ENCODE measurements at regions not wholly inside any gene's neighbourhood (a gene's known extent, or its start where the extent isn't known, plus 50 kb on each side); places are given as distances from the start of the nearest gene placed in this dataset.

- H3K79me2 ChIP-seq (ENCODE audit: insufficient read depth, low read length): no peaks in the 10 kb centered on the region
- H3K36me3 ChIP-seq (replicated peaks in 1 of 2; ENCODE audit: control insufficient read depth in 1 of 2, insufficient read depth in 2 of 2, low read length in 2 of 2): no peaks in the 10 kb centered on the region
- intact Hi-C loops (cut with micrococcal nuclease; ENCODE audit: unreplicated experiment): no loop called here
- in situ Hi-C loops (cut with HindIII; ENCODE audit: extremely low pct_ligation_motif_present, low pct_unique_long_range_greater_than_20kb): no loop called here
- no TSS peak for BruUV-seq (replicated peaks)
- ChIA-PET POLR2A (no interaction called here), CTCF (ENCODE audit: low intra/inter-chr PET ratio, low total read pairs) (no interaction called here)
- no peak overlapping the region for H2AFZ ChIP-seq (ENCODE audit: low read length)
- H3K9me3 ChIP-seq (ENCODE audit: low read length): no peaks in the 10 kb centered on the region
- no peaks in the 10 kb centered on the region for H4K20me1 ChIP-seq (ENCODE audit: insufficient read depth, low read length)
- 40% methylated on average over 7 of the region's 7 CpGs for WGBS (ENCODE audit: low lambda C conversion rate)
- no peak overlapping the region for H3K9ac ChIP-seq (ENCODE audit: insufficient read depth, low read depth, low read length)
- FAIRE-seq: no peak
- H3K27me3 ChIP-seq (ENCODE audit: control insufficient read depth in 1 of 2, insufficient read depth in 2 of 2, low read length in 2 of 2): no peaks in the 10 kb centered on the region
- ATAC-seq: no peak
- no peak overlapping the region for H3K4me3 ChIP-seq (replicated peaks in 1 of 3; ENCODE audit: insufficient read depth in 1 of 3, low read depth in 2 of 3, low read length in 3 of 3)
- no peak for DNase-seq (ENCODE audit: low spot score)
- no peak overlapping the region for H3K27ac ChIP-seq (ENCODE audit: extremely low read length, insufficient read depth, low read length)
- H3K4me2 ChIP-seq (ENCODE audit: low read depth, low read length): no peak overlapping the region
- H3K4me1 ChIP-seq (ENCODE audit: insufficient read depth, low read length): no peaks in the 10 kb centered on the region
- TF ChIP-seq RORA (CRISPR knock-in tag; IDR thresholded peaks at IDR 0.05) (no peak), RAD51 (IDR thresholded peaks at IDR 0.05; ENCODE audit: borderline replicate concordance) (peak; percentile 19; the same call in 1 of the 2 replicates), ZNF501 (CRISPR knock-in tag; IDR thresholded peaks at IDR 0.05) (no peak), SRSF4 (IDR thresholded peaks at IDR 0.05; ENCODE audit: low read depth, low read length, poor library complexity, severe bottlenecking) (no peak), CCDC6 (CRISPR knock-in tag; IDR thresholded peaks at IDR 0.05) (no peak), SRF (IDR thresholded peaks at IDR 0.05; ENCODE audit: low read depth, low read length) (no peak), RARG (CRISPR knock-in tag; IDR thresholded peaks at IDR 0.05; ENCODE audit: low read depth) (no peak), MEIS2 (CRISPR knock-in tag; IDR thresholded peaks at IDR 0.05) (no peak)
- TF ChIP-seq, protein P1, sequence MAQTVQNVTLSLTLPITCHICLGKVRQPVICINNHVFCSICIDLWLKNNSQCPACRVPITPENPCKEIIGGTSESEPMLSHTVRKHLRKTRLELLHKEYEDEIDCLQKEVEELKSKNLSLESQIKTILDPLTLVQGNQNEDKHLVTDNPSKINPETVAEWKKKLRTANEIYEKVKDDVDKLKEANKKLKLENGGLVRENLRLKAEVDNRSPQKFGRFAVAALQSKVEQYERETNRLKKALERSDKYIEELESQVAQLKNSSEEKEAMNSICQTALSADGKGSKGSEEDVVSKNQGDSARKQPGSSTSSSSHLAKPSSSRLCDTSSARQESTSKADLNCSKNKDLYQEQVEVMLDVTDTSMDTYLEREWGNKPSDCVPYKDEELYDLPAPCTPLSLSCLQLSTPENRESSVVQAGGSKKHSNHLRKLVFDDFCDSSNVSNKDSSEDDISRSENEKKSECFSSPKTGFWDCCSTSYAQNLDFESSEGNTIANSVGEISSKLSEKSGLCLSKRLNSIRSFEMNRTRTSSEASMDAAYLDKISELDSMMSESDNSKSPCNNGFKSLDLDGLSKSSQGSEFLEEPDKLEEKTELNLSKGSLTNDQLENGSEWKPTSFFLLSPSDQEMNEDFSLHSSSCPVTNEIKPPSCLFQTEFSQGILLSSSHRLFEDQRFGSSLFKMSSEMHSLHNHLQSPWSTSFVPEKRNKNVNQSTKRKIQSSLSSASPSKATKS (CRISPR knock-in tag; IDR thresholded peaks at IDR 0.05): no peak
Measured at GRCh38 chr13:37481011-37481884, 117.3 kb downstream of the POSTN start.

All from HepG2 (cell line).